ENCODE measurements at regions not wholly inside any gene's neighbourhood (a gene's known extent, or its start where the extent isn't known, plus 50 kb on each side); places are given as distances from the start of the nearest gene placed in this dataset.
A peak's percentile ranks its signal among the peaks of the same experiment; 100 is the strongest.

GRCh38 chr18:77366720-77367641, 117.3 kb downstream of the GALR1 start:
- intact Hi-C loops (cut with DNase I; ENCODE audit: low total_unique reads), result no loop called here
- no peak for TF ChIP-seq POLR2A (IDR thresholded peaks at IDR 0.05)
- TF ChIP-seq CTCF (IDR thresholded peaks at IDR 0.05), result peak in 1 of 3 donors; percentile 16
- DNase-seq (ENCODE audit: low spot score in 2 of 2), result no peak
- 46 to 61% methylated on average over 27 of the region's 27 CpGs for WGBS, 2 donors
- no peak overlapping the region for H3K4me3 ChIP-seq (ENCODE audit: low read depth, poor library complexity, severe bottlenecking)

- intact Hi-C loops (cut with DNase I; ENCODE audit: low total_unique reads), result no loop called here
- no peak for TF ChIP-seq POLR2A (IDR thresholded peaks at IDR 0.05)
- no peak for TF ChIP-seq CTCF (IDR thresholded peaks at IDR 0.05)
- 93 to 96% methylated on average over 2 of the region's 2 CpGs for WGBS, 2 donors
These were observed 120.0 kb downstream of the GALR1 start for GRCh38 chr18:77369644-77370043.

GRCh38 chr18:77373730-77374445, 124.2 kb downstream of the GALR1 start:
- DNase-seq (ENCODE audit: low spot score in 2 of 2), result no peak
- intact Hi-C loops (cut with DNase I; ENCODE audit: low total_unique reads), result no loop called here
- WGBS, 2 donors, result 72 to 73% methylated on average over 9 of the region's 9 CpGs
- no peak for TF ChIP-seq POLR2A (IDR thresholded peaks at IDR 0.05)
- no peak for TF ChIP-seq CTCF (IDR thresholded peaks at IDR 0.05)
- H3K4me3 ChIP-seq (ENCODE audit: low read depth, poor library complexity, severe bottlenecking), result no peak overlapping the region

More at GRCh38 chr18:77369644-77370043, 120.0 kb downstream of the GALR1 start:
- no peak overlapping the region for H3K4me3 ChIP-seq (ENCODE audit: low read depth, poor library complexity, severe bottlenecking)
- DNase-seq (ENCODE audit: low spot score in 2 of 2), result no peak

GRCh38 chr18:77374446-77374805, 124.8 kb downstream of the GALR1 start:
- H3K4me3 ChIP-seq (ENCODE audit: low read depth, poor library complexity, severe bottlenecking), result no peak overlapping the region
- 63 to 74% methylated on average over 10 of the region's 10 CpGs for WGBS, 2 donors
- no peak for TF ChIP-seq POLR2A (IDR thresholded peaks at IDR 0.05)
- no peak for TF ChIP-seq CTCF (IDR thresholded peaks at IDR 0.05)
- DNase-seq (ENCODE audit: low spot score in 2 of 2), result no peak
- intact Hi-C loops (cut with DNase I; ENCODE audit: low total_unique reads), result no loop called here

- no peak for DNase-seq (ENCODE audit: low spot score in 2 of 2)
- intact Hi-C loops (cut with DNase I; ENCODE audit: low total_unique reads), result no loop called here
- no peak overlapping the region for H3K4me3 ChIP-seq (ENCODE audit: low read depth, poor library complexity, severe bottlenecking)
- no peak for TF ChIP-seq CTCF (IDR thresholded peaks at IDR 0.05)
- WGBS, 2 donors, result 89% methylated on average over 29 of the region's 29 CpGs
These were observed 126.5 kb downstream of the GALR1 start for GRCh38 chr18:77376043-77376732.
